Neural cell (in vitro differentiated cells): ENCODE measurements at regions not wholly inside any gene's neighbourhood (a gene's known extent, or its start where the extent isn't known, plus 50 kb on each side); places are given as distances from the start of the nearest gene placed in this dataset.

ENCODE experiments used
- H2AFZ ChIP-seq: fragments of 200-600, 300-800 bp; sonication (generic), shearing (Covaris generic); 2 replicates; pipeline ENCODE4 v1.6.0; 2014; ENCODE audit warnings: low read depth, mild to moderate bottlenecking, antibody characterized with exemption, low read length, moderate library complexity
- H3F3A ChIP-seq: fragments of 200-600 bp; shearing (Covaris generic); 2 replicates; pipeline ENCODE4 v1.6.1; 2016; ENCODE audit warnings: mild to moderate bottlenecking, moderate library complexity, mixed read lengths, antibody characterized with exemption, low read length; ENCODE audit not compliant: insufficient read depth, poor library complexity, severe bottlenecking
- H3K27ac ChIP-seq: fragments of 200-600, 300-800 bp; sonication (generic), shearing (Covaris generic); 2 replicates; pipeline ENCODE4 v1.5.1; 2014; ENCODE audit warnings: mild to moderate bottlenecking, low read length, moderate library complexity
- H3K27me3 ChIP-seq: fragments of 300-800, 200-600 bp; sonication (generic), shearing (Covaris generic); 2 replicates; pipeline ENCODE4 v1.6.0; 2014; ENCODE audit warnings: mild to moderate bottlenecking, low read depth, low read length, moderate library complexity; ENCODE audit not compliant: insufficient read depth
- H3K36me3 ChIP-seq: fragments of 300-800, 200-600 bp; sonication (generic), shearing (Covaris generic); 2 replicates; pipeline ENCODE4 v1.5.1; 2014; ENCODE audit warnings: mild to moderate bottlenecking, antibody characterized with exemption, low read length, moderate library complexity; ENCODE audit not compliant: insufficient read depth
- H3K4me2 ChIP-seq: fragments of 300-800, 200-600 bp; sonication (generic), shearing (Covaris generic); 2 replicates; pipeline ENCODE4 v1.6.0; 2014; ENCODE audit warnings: mild to moderate bottlenecking, low read length
- H3K4me3 ChIP-seq: fragments of 300-800, 200-600 bp; sonication (generic), shearing (Covaris generic); 2 replicates; pipeline ENCODE4 v1.5.1; 2014; ENCODE audit warnings: mild to moderate bottlenecking, low read length, moderate library complexity
- H3K79me2 ChIP-seq: fragments of 200-600 bp; shearing (Covaris generic); replicated peaks from 2 replicates; pipeline ENCODE4 v1.6.0; 2014; ENCODE audit warnings: mild to moderate bottlenecking, low read length, moderate library complexity; ENCODE audit not compliant: insufficient read depth
- H3K9ac ChIP-seq: fragments of 300-800, 200-600 bp; sonication (generic), shearing (Covaris generic); 2 replicates; pipeline ENCODE4 v1.6.1; 2016; ENCODE audit warnings: mild to moderate bottlenecking, low read length, mixed read lengths
- H3K9me2 ChIP-seq: fragments of 200-600 bp; shearing (Covaris generic); 2 replicates; pipeline ENCODE4 v1.6.1; 2016; ENCODE audit warnings: mild to moderate bottlenecking, low read length, mixed read lengths; ENCODE audit not compliant: insufficient read depth
- H3K9me3 ChIP-seq: fragments of 200-600, 300-800 bp; sonication (generic), shearing (Covaris generic); 2 replicates; pipeline ENCODE4 v1.6.1; 2016; ENCODE audit warnings: mild to moderate bottlenecking, mixed run types, low read length, moderate library complexity, mixed read lengths
- H4K20me1 ChIP-seq: fragments of 200-600 bp; shearing (Covaris generic); 2 replicates; pipeline ENCODE4 v1.6.1; 2016; ENCODE audit warnings: mild to moderate bottlenecking, mixed run types; ENCODE audit not compliant: insufficient read depth
- CTCF ChIP-seq: fragments of 450-650 bp; IDR thresholded peaks from 2 replicates; pipeline ENCODE4 v1.5.1; 2014; ENCODE audit warnings: antibody characterized with exemption, mild to moderate bottlenecking, moderate library complexity; ENCODE audit not compliant: poor library complexity, severe bottlenecking
- EP300 ChIP-seq: fragments of 450-650 bp; conservative IDR thresholded peaks from 2 replicates; pipeline ENCODE4 v1.6.1; 2014; ENCODE audit warnings: antibody characterized with exemption, mild to moderate bottlenecking, moderate library complexity; ENCODE audit not compliant: poor library complexity, severe bottlenecking
- EZH2 ChIP-seq: fragments of 200-600, 300-800 bp; shearing (Covaris generic), sonication (generic); IDR thresholded peaks from 2 replicates; pipeline ENCODE4 v1.6.1; 2014; ENCODE audit warnings: antibody characterized with exemption, low read length, borderline replicate concordance, mild to moderate bottlenecking; ENCODE audit not compliant: insufficient read depth, poor library complexity, severe bottlenecking
- MXI1 ChIP-seq: fragments of 450-650 bp; conservative IDR thresholded peaks from 2 replicates; pipeline ENCODE4 v1.6.1; 2014; ENCODE audit warnings: antibody characterized with exemption, mild to moderate bottlenecking; ENCODE audit not compliant: poor library complexity, severe bottlenecking
- POLR2AphosphoS5 ChIP-seq: IDR thresholded peaks from 2 replicates; pipeline ENCODE4 v1.6.1; 2012
- RAD21 ChIP-seq: fragments of 450-650 bp; conservative IDR thresholded peaks from 2 replicates; pipeline ENCODE4 v1.6.1; 2014; ENCODE audit warnings: antibody characterized with exemption, mild to moderate bottlenecking, moderate library complexity
- SMC3 ChIP-seq: fragments of 450-650 bp; conservative IDR thresholded peaks from 2 replicates; pipeline ENCODE4 v1.6.1; 2014; ENCODE audit warnings: antibody characterized with exemption, mild to moderate bottlenecking, moderate library complexity; ENCODE audit not compliant: poor library complexity
- TAF1 ChIP-seq: IDR thresholded peaks from 2 replicates; pipeline ENCODE4 v1.6.1; 2012; ENCODE audit warnings: low read depth
- TF ChIP-seq, protein P1 (sequence below): IDR thresholded peaks from 2 replicates; pipeline ENCODE4 v1.6.1; 2012; ENCODE audit warnings: borderline replicate concordance

GRCh38 chr16:65937455-65937854, 429.0 kb upstream of the CDH5 start:
- H3K4me2 ChIP-seq = no peak overlapping the region
- H3K27me3 ChIP-seq = no peaks in the 10 kb centered on the region
- H3F3A ChIP-seq = no peaks in the 10 kb centered on the region
- no peak overlapping the region for H3K4me3 ChIP-seq
- no peaks in the 10 kb centered on the region for H4K20me1 ChIP-seq
- TF ChIP-seq EP300 (no peak), SMC3 (no peak), POLR2AphosphoS5 (no peak), RAD21 (no peak), CTCF (no peak), TAF1 (no peak), MXI1 (no peak), EZH2 (no peak)
- TF ChIP-seq, protein P1, sequence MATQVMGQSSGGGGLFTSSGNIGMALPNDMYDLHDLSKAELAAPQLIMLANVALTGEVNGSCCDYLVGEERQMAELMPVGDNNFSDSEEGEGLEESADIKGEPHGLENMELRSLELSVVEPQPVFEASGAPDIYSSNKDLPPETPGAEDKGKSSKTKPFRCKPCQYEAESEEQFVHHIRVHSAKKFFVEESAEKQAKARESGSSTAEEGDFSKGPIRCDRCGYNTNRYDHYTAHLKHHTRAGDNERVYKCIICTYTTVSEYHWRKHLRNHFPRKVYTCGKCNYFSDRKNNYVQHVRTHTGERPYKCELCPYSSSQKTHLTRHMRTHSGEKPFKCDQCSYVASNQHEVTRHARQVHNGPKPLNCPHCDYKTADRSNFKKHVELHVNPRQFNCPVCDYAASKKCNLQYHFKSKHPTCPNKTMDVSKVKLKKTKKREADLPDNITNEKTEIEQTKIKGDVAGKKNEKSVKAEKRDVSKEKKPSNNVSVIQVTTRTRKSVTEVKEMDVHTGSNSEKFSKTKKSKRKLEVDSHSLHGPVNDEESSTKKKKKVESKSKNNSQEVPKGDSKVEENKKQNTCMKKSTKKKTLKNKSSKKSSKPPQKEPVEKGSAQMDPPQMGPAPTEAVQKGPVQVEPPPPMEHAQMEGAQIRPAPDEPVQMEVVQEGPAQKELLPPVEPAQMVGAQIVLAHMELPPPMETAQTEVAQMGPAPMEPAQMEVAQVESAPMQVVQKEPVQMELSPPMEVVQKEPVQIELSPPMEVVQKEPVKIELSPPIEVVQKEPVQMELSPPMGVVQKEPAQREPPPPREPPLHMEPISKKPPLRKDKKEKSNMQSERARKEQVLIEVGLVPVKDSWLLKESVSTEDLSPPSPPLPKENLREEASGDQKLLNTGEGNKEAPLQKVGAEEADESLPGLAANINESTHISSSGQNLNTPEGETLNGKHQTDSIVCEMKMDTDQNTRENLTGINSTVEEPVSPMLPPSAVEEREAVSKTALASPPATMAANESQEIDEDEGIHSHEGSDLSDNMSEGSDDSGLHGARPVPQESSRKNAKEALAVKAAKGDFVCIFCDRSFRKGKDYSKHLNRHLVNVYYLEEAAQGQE = no peak
- H3K27ac ChIP-seq = no peak overlapping the region
- no peaks in the 10 kb centered on the region for H3K79me2 ChIP-seq
- H3K36me3 ChIP-seq = no peaks in the 10 kb centered on the region
- no peak overlapping the region for H3K9ac ChIP-seq
- H3K9me3 ChIP-seq = no peaks in the 10 kb centered on the region
- H3K9me2 ChIP-seq = no peaks in the 10 kb centered on the region
- H2AFZ ChIP-seq = no peak overlapping the region

GRCh38 chr16:65936096-65936495, 430.4 kb upstream of the CDH5 start:
- Histone ChIP-seq H3K9me2 (no peaks in the 10 kb centered on the region), H3K4me3 (no peak overlapping the region), H3K27ac (no peak overlapping the region), H3K36me3 (no peaks in the 10 kb centered on the region), H4K20me1 (no peaks in the 10 kb centered on the region), H3F3A (no peaks in the 10 kb centered on the region), H3K9ac (no peak overlapping the region), H3K27me3 (no peaks in the 10 kb centered on the region), H3K9me3 (no peaks in the 10 kb centered on the region), H3K79me2 (no peaks in the 10 kb centered on the region), H2AFZ (no peak overlapping the region), H3K4me2 (no peak overlapping the region)
- TF ChIP-seq TAF1 (no peak), CTCF (no peak), EZH2 (no peak), SMC3 (no peak), EP300 (no peak), POLR2AphosphoS5 (no peak), RAD21 (no peak), MXI1 (no peak)
- TF ChIP-seq, protein P1 = no peak
